HCT116 (cell line): ENCODE measurements at regions not wholly inside any gene's neighbourhood (a gene's known extent, or its start where the extent isn't known, plus 50 kb on each side); places are given as distances from the start of the nearest gene placed in this dataset.

Experiments
- ATAC-seq: fragments of 200-7000 bp; cut with Tn5 transposase; 2 replicates; pipeline ENCODE4 v1.9.1; 2020; ENCODE audit warnings: mild to moderate bottlenecking, moderate library complexity
- BruUV-seq: library from RNA; stranded (reverse); fragments of 400-500 nt; replicated peaks from 2 replicates; lab custom pipeline; 2021; lab: Mats Ljungman, UMichigan
- CTCF ChIA-PET: fragments of 300-600 bp; sonication (Branson Sonifier 250); formaldehyde crosslinking; loops from one replicate; lab custom pipeline; 2021; ENCODE audit warnings: antibody characterized with exemption; lab: Charles Lee
- POLR2A ChIA-PET: fragments of 300-600, 350-600 bp; sonication (Branson Sonifier 250); formaldehyde crosslinking; loops from one replicate; lab custom pipeline; 2021; ENCODE audit warnings: antibody characterized with exemption; lab: Charles Lee
- RAD21 ChIA-PET, 2 experiments: fragments of 300-600 bp; sonication (Branson Sonifier 250); formaldehyde crosslinking; loops; one replicate each; lab custom pipeline; 2023; ENCODE audit warnings: low total read pairs in 2 of 2; ENCODE audit not compliant: uncharacterized antibody in 2 of 2, unreplicated experiment in 2 of 2, low non-redundant PET in 1 of 2; lab: Charles Lee
- DNase-seq: peaks from one replicate; pipeline ENCODE4 v3.0.0-alpha.2; 2010; ENCODE audit warnings: low read depth, low spot score
- H2AFZ ChIP-seq: fragments of 200-600 bp; shearing (Covaris generic), sonication (generic); 2 replicates; pipeline ENCODE4 v1.6.1; 2017; ENCODE audit warnings: low read depth, mixed run types, mixed read lengths, antibody characterized with exemption, low read length; ENCODE audit not compliant: poor library complexity, severe bottlenecking
- H3K27ac ChIP-seq: 2 replicates; pipeline ENCODE4 v1.5.1; 2012; ENCODE audit warnings: low read depth, low read length
- H3K27me3 ChIP-seq: fragments of 200-600 bp; sonication (generic); 2 replicates; pipeline ENCODE4 v1.6.1; 2016; ENCODE audit warnings: mixed run types, low read length, mixed read lengths; ENCODE audit not compliant: insufficient read depth
- H3K36me3 ChIP-seq, 2 experiments: fragments of 200-500 bp in 1 of 2; fragments of 200-600 bp in 1 of 2; sonication (Bioruptor generic) in 1 of 2; sonication (generic) in 1 of 2; 2 replicates each; pipeline versions ENCODE4 v1.5.1 to v1.6.1; 2014 to 2016; ENCODE audit warnings: low read length in 2 of 2, inconsistent platforms in 1 of 2, mixed read lengths in 1 of 2, mixed run types in 1 of 2; ENCODE audit not compliant: insufficient read depth in 2 of 2, control insufficient read depth in 1 of 2
- H3K4me1 ChIP-seq, 2 experiments: fragments of 200-600 bp in 1 of 2; sonication (generic) in 1 of 2; 2 replicates each; pipeline versions ENCODE4 v1.5.1 to v1.6.1; 2012 to 2017; ENCODE audit warnings: low read length in 2 of 2, inconsistent platforms in 1 of 2, mild to moderate bottlenecking in 1 of 2, mixed read lengths in 1 of 2, mixed run types in 1 of 2, moderate library complexity in 1 of 2; ENCODE audit not compliant: insufficient read depth in 2 of 2, control insufficient read depth in 1 of 2
- H3K4me2 ChIP-seq: fragments of 200-600 bp; sonication (generic); 2 replicates; pipeline ENCODE4 v1.6.1; 2017; ENCODE audit warnings: mixed run types, low read length, mixed read lengths
- H3K4me3 ChIP-seq, 2 experiments: fragments of 200-600 bp in 1 of 2; sonication (generic) in 1 of 2; replicated peaks in 1 of 2; 2 replicates each; pipeline ENCODE4 v1.5.1; 2011 to 2016; ENCODE audit warnings: low read length in 2 of 2, control low read depth in 1 of 2, low read depth in 1 of 2, mild to moderate bottlenecking in 1 of 2, mixed read lengths in 1 of 2, mixed run types in 1 of 2
- H3K79me2 ChIP-seq: fragments of 200-600 bp; sonication (generic); 2 replicates; pipeline ENCODE4 v1.6.1; 2017; ENCODE audit warnings: mild to moderate bottlenecking, mixed run types, low read length, moderate library complexity, mixed read lengths; ENCODE audit not compliant: insufficient read depth
- H3K9ac ChIP-seq: fragments of 200-600 bp; sonication (generic); 2 replicates; pipeline ENCODE4 v1.6.1; 2016; ENCODE audit warnings: low read length, mixed read lengths
- H3K9me2 ChIP-seq: fragments of 200-600 bp; sonication (generic), shearing (Covaris generic); 2 replicates; pipeline ENCODE4 v1.6.1; 2017; ENCODE audit warnings: mixed run types, mild to moderate bottlenecking, moderate library complexity; ENCODE audit not compliant: insufficient read depth
- H3K9me3 ChIP-seq, 2 experiments: fragments of 200-500 bp in 1 of 2; fragments of 200-600 bp in 1 of 2; sonication (Bioruptor generic) in 1 of 2; sonication (generic) in 1 of 2; 2 replicates each; pipeline ENCODE4 v1.6.1; 2014 to 2017; ENCODE audit warnings: low read length in 2 of 2, mixed read lengths in 2 of 2, inconsistent platforms in 1 of 2, low read depth in 1 of 2, mild to moderate bottlenecking in 1 of 2, mixed run types in 1 of 2, moderate library complexity in 1 of 2; ENCODE audit not compliant: control insufficient read depth in 1 of 2, insufficient read depth in 1 of 2
- H4K20me1 ChIP-seq: fragments of 200-600 bp; sonication (generic), shearing (Covaris generic); 2 replicates; pipeline ENCODE4 v1.6.1; 2017; ENCODE audit warnings: mixed run types, mild to moderate bottlenecking, moderate library complexity; ENCODE audit not compliant: insufficient read depth
- CBX3 ChIP-seq: IDR thresholded peaks from 2 replicates; pipeline ENCODE4 v1.6.1; 2012; ENCODE audit warnings: low read depth
- CEBPB ChIP-seq: IDR thresholded peaks from 2 replicates; pipeline ENCODE4 v1.6.1; 2012; ENCODE audit warnings: low read depth
- ELF1 ChIP-seq: IDR thresholded peaks from 2 replicates; pipeline ENCODE4 v1.6.1; 2012; ENCODE audit warnings: low read depth, borderline replicate concordance
- EZH2 ChIP-seq: fragments of 200-600 bp; sonication (generic); IDR thresholded peaks from 2 replicates; pipeline ENCODE4 v1.6.1; 2017; ENCODE audit warnings: antibody characterized with exemption, mixed run types
- EZH2phosphoT487 ChIP-seq: fragments of 200-600 bp; IDR thresholded peaks from 2 replicates; pipeline ENCODE4 v1.6.1; 2018; ENCODE audit warnings: antibody characterized with exemption, borderline replicate concordance
- JUND ChIP-seq: IDR thresholded peaks from 2 replicates; pipeline ENCODE4 v1.6.1; 2012
- MAX ChIP-seq: IDR thresholded peaks from 2 replicates; pipeline ENCODE4 v1.6.1; 2012
- POLR2AphosphoS5 ChIP-seq: IDR thresholded peaks from 2 replicates; pipeline ENCODE4 v1.6.1; 2011; ENCODE audit warnings: mild to moderate bottlenecking, low read depth, low read length, moderate library complexity
- REST ChIP-seq: IDR thresholded peaks from 2 replicates; pipeline ENCODE4 v1.6.1; 2012; ENCODE audit warnings: low read depth
- SIN3A ChIP-seq: IDR thresholded peaks from 2 replicates; pipeline ENCODE4 v1.6.1; 2012; ENCODE audit warnings: low read depth
- SRF ChIP-seq: IDR thresholded peaks from 2 replicates; pipeline ENCODE4 v1.6.1; 2012; ENCODE audit warnings: low read depth
- ZFX ChIP-seq: fragments of 450-650 bp; IDR thresholded peaks from 2 replicates; pipeline ENCODE4 v1.6.1; 2017
- intact Hi-C: fragments of 100-400 bp; cut with micrococcal nuclease; formaldehyde crosslinking; loops from 2 replicates; pipeline ENCODE4 v1.10.0; 2022
- TF ChIP-seq, protein P1 (sequence below): IDR thresholded peaks from 2 replicates; pipeline ENCODE4 v1.6.1; 2011; ENCODE audit warnings: mild to moderate bottlenecking, low read length, moderate library complexity; ENCODE audit not compliant: insufficient replicate concordance; ENCODE audit errors: extremely low read depth
- TF ChIP-seq, protein P2 (sequence below): IDR thresholded peaks from 2 replicates; pipeline ENCODE4 v1.6.1; 2012

- H3K4me2 ChIP-seq = no peak overlapping the region
- no peaks in the 10 kb centered on the region for H3K79me2 ChIP-seq
- BruUV-seq = no TSS peak
- no peaks in the 10 kb centered on the region for H3K9me2 ChIP-seq
- no peaks in the 10 kb centered on the region for H3K36me3 ChIP-seq
- TF ChIP-seq POLR2AphosphoS5 (no peak), SIN3A (no peak), CBX3 (no peak), ZFX (no peak), EZH2 (no peak), REST (no peak), MAX (no peak), ELF1 (no peak), JUND (no peak), SRF (no peak), EZH2phosphoT487 (no peak), CEBPB (no peak)
- TF ChIP-seq, protein P1, sequence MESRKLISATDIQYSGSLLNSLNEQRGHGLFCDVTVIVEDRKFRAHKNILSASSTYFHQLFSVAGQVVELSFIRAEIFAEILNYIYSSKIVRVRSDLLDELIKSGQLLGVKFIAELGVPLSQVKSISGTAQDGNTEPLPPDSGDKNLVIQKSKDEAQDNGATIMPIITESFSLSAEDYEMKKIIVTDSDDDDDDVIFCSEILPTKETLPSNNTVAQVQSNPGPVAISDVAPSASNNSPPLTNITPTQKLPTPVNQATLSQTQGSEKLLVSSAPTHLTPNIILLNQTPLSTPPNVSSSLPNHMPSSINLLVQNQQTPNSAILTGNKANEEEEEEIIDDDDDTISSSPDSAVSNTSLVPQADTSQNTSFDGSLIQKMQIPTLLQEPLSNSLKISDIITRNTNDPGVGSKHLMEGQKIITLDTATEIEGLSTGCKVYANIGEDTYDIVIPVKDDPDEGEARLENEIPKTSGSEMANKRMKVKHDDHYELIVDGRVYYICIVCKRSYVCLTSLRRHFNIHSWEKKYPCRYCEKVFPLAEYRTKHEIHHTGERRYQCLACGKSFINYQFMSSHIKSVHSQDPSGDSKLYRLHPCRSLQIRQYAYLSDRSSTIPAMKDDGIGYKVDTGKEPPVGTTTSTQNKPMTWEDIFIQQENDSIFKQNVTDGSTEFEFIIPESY = no peak
- TF ChIP-seq, protein P2, sequence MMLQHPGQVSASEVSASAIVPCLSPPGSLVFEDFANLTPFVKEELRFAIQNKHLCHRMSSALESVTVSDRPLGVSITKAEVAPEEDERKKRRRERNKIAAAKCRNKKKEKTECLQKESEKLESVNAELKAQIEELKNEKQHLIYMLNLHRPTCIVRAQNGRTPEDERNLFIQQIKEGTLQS = no peak
- H3K27me3 ChIP-seq = no peaks in the 10 kb centered on the region
- no peak overlapping the region for H2AFZ ChIP-seq
- no peak overlapping the region for H3K9ac ChIP-seq
- ChIA-PET POLR2A (no interaction called here), RAD21 (no interaction called here), CTCF (no interaction called here)
- ATAC-seq (no peak), DNase-seq (no peak)
- no peaks in the 10 kb centered on the region for H3K9me3 ChIP-seq
- H3K4me3 ChIP-seq = no peak overlapping the region
- H3K27ac ChIP-seq = no peak overlapping the region
- no peaks in the 10 kb centered on the region for H3K4me1 ChIP-seq
- intact Hi-C loops = no loop called here
- no peaks in the 10 kb centered on the region for H4K20me1 ChIP-seq
Measured at GRCh38 chr18:75656035-75656434, 228.5 kb upstream of the SMIM21 start.
